Skeletal muscle tissue (tissue), 3 donors: ENCODE measurements at regions not wholly inside any gene's neighbourhood (a gene's known extent, or its start where the extent isn't known, plus 50 kb on each side); places are given as distances from the start of the nearest gene placed in this dataset.

Experiments
- H3K27ac ChIP-seq: one replicate; pipeline ENCODE4 v1.7.0; 2013; ENCODE audit warnings: mild to moderate bottlenecking, low read depth, low read length, inconsistent platforms
- H3K27me3 ChIP-seq, 3 donors: one replicate each; pipeline ENCODE4 v1.7.0; 2013; ENCODE audit warnings: low read length in 3 of 3; ENCODE audit not compliant: control insufficient read depth in 3 of 3, insufficient read depth in 3 of 3
- H3K36me3 ChIP-seq, 3 donors: one replicate each; pipeline ENCODE4 v1.7.0; 2013; ENCODE audit warnings: low read length in 3 of 3; ENCODE audit not compliant: control insufficient read depth in 3 of 3, insufficient read depth in 3 of 3
- H3K4me1 ChIP-seq, 3 donors: one replicate each; pipeline ENCODE4 v1.7.0; 2013; ENCODE audit warnings: low read length in 3 of 3, mild to moderate bottlenecking in 3 of 3; ENCODE audit not compliant: control insufficient read depth in 3 of 3, insufficient read depth in 3 of 3
- H3K4me3 ChIP-seq, 3 donors: one replicate each; pipeline ENCODE4 v1.7.0; 2013; ENCODE audit warnings: low read length in 3 of 3
- H3K9ac ChIP-seq, 3 donors: one replicate each; pipeline ENCODE4 v1.7.0; 2013; ENCODE audit warnings: low read length in 3 of 3, mild to moderate bottlenecking in 3 of 3, moderate library complexity in 2 of 3, low read depth in 1 of 3
- H3K9me3 ChIP-seq, 3 donors: one replicate each; pipeline ENCODE4 v1.7.0; 2013; ENCODE audit warnings: low read length in 3 of 3; ENCODE audit not compliant: control insufficient read depth in 3 of 3
- donor health status: Osteomylitis.

DNA sequence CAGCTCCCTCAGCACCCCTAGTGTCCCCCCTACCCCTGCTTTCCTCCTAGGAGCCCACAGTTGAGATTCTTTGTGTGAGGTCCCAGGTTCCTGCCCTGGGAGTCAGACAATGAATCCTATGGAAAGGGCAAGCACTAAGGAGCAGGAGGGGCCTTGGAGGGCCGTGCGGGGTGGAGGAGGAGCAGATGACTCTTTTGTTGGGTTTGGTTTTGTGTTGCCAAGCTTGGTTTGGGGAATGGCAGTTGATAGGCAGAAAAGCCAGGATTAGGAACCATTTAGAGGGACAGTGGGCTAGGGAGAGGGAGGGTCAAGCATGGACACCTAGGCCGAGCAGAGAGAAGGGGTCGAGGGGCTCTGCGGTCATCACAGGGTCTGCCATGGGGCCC, 61.6 kb upstream of the SPTLC1 start:
- Histone ChIP-seq H3K27ac (no peak overlapping the region), H3K4me1 (no peaks in the 10 kb centered on the region), H3K36me3 (no peaks in the 10 kb centered on the region), H3K27me3 (peaks cover 0 to 3% (median 0%) of the 10 kb centered on the region in 3 donors), H3K4me3 (no peak overlapping the region), H3K9me3 (peaks cover 5 to 12% (median 6%) of the 10 kb centered on the region in 3 donors), H3K9ac (no peak overlapping the region)

DNA sequence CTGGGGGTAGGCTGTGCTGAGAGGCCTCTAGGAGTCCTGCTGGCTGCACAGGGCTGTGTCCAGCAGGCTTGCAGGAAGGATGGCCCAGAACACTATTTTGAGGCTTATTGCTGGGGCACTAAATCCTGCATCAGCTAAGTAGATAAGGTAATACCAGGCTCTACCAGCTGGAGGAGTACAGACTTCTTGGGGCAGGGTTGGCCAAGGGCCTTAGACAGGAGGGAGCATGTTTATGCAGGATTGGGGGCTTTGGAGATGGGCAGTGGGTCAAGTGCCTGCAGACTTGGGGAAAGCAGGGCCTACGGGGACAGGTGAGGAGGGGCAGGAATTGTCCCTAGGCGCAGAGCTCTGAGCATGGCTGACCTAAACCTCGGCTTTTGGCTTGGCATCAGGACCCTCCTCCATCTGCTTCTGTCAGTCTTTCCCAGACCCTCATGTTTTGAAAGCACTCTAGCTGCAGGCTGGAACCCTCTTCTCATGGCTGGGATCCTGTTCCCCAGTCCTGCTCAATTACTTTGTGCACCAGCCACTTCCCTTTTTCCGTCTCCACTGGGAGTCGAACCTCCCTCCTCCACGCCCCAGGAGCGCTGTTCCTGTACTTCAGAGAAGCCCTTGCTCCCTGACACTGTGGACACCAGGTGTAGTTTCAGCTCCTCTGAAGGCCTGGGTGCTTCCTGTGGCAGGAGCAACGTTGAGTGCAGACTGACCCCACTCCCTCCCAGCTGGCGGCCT, 61.0 kb upstream of the SPTLC1 start:
- H3K9me3 ChIP-seq = peaks cover 2 to 9% (median 5%) of the 10 kb centered on the region in 3 donors
- H3K4me1 ChIP-seq = no peaks in the 10 kb centered on the region
- no peak overlapping the region for H3K4me3 ChIP-seq
- H3K9ac ChIP-seq = no peak overlapping the region
- peaks cover 0 to 5% (median 0%) of the 10 kb centered on the region in 3 donors for H3K27me3 ChIP-seq
- no peaks in the 10 kb centered on the region for H3K36me3 ChIP-seq
- H3K27ac ChIP-seq = no peak overlapping the region

DNA sequence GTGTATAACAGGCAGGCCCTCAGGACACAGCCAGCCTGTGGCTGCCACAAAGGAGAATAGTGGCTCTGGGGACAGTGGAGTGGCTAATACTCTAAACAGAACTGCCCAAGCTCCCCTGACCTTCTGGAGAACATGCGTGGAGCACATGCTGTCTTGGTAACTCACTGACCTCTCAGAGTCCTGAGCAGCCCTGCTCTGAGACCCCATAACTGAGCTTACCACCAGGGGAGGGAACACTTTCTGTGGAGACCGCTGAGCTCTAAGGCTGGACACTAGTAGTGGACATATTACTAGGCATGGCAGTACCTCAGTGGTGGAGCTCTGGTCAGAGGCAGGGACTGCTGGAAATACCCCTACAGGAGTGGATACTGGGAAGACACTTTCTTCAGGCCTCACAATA, 60.2 kb upstream of the SPTLC1 start:
- Histone ChIP-seq H3K9ac (no peak overlapping the region), H3K27me3 (peaks cover 0 to 10% (median 0%) of the 10 kb centered on the region in 3 donors), H3K27ac (no peak overlapping the region), H3K9me3 (peaks cover 2 to 5% (median 5%) of the 10 kb centered on the region in 3 donors), H3K4me3 (no peak overlapping the region), H3K4me1 (no peaks in the 10 kb centered on the region), H3K36me3 (no peaks in the 10 kb centered on the region)

DNA sequence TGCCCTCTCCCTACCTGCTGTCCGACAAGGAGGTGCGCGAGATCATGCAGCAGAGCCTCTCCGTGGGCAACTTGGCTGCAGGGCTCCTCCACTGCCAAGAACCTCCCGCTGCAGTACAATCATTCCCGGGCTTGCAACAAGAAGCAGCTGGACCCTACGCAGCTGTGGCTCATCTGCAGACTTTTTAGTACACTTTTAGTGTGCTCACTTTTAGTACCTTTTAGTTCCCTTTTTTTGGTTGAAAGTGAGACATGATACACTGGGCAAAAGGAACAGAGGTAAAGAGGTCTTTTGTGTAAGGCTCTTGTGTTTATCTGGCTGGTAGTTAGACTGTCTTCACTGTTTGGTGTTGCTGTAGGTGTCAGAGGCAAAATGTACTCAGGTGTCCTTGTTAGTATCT, 58.1 kb upstream of the SPTLC1 start:
- Histone ChIP-seq H3K9ac (no peak overlapping the region), H3K27me3 (peaks cover 0 to 10% (median 0%) of the 10 kb centered on the region in 3 donors), H3K36me3 (no peaks in the 10 kb centered on the region), H3K4me3 (no peak overlapping the region), H3K4me1 (no peaks in the 10 kb centered on the region), H3K27ac (no peak overlapping the region), H3K9me3 (peaks cover 2 to 5% (median 5%) of the 10 kb centered on the region in 3 donors)

DNA sequence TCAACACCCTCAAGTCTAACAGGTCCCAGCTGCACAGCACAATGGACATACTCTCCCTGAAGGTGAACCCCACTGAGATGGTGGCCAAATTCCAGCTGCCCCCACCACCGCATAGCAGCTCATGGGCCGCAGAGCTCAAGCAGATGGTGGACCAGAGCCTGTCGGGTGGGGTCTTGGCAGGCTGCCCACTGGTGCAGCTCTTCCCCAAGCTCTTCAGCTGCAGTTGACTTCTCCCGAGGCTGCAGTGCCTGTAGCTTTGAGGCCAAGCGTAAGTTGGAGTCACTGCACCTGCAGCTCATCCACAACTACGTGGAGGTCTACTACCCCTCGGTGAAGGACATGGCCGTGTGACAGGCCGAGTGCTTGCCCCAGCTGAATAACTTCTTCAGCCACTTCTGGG, 56.6 kb upstream of the SPTLC1 start:
- Histone ChIP-seq H3K9me3 (peaks cover 2 to 5% (median 5%) of the 10 kb centered on the region in 3 donors), H3K27ac (no peak overlapping the region), H3K4me3 (no peak overlapping the region), H3K4me1 (no peaks in the 10 kb centered on the region), H3K36me3 (no peaks in the 10 kb centered on the region), H3K27me3 (peaks cover 0 to 10% (median 0%) of the 10 kb centered on the region in 3 donors), H3K9ac (no peak overlapping the region)

DNA sequence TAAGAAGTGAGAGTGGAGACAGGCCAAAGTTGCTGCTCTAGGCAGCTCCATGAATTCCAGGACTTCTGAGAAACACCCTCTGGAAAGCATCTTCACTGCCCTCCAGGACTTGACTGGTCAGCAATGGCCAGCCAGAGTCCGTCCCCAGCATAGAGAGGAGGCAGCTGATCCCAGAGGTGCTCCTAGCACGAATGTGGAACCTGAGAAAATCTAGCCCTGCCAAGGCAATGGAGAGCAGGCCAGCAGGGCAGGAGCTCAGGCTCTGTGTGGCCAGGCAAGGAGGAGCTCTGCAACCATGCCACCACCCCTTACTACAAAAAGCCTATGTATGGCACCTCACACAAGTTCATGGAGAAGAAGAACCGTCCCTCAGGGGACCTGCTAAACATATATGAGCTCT, 56.1 kb upstream of the SPTLC1 start:
- peaks cover 2 to 5% (median 5%) of the 10 kb centered on the region in 3 donors for H3K9me3 ChIP-seq
- no peak overlapping the region for H3K9ac ChIP-seq
- H3K4me1 ChIP-seq = no peaks in the 10 kb centered on the region
- H3K36me3 ChIP-seq = no peaks in the 10 kb centered on the region
- no peak overlapping the region for H3K4me3 ChIP-seq
- no peak overlapping the region for H3K27ac ChIP-seq
- H3K27me3 ChIP-seq = peaks cover 0 to 10% (median 0%) of the 10 kb centered on the region in 3 donors

DNA sequence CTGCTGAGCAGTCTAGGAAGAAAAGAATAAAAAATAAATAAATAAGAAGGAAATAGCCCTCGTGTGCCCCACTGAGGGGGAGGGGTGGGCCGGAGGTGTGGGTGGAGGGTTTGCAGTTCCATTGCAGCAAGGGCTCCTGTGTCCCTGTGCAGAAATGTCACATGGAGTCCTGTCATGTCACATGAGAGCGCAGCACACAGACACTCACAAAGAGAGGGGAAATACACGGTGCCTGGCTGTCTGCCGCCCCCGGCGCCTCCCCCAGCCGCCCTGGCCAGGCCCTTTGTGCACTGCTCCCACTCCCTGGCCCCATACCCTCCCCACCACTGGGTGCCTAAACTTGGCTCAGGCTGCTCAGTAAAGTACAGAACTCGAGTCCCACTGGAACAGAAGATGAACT, 55.6 kb upstream of the SPTLC1 start:
- Histone ChIP-seq H3K4me1 (no peaks in the 10 kb centered on the region), H3K27me3 (peaks cover 0 to 10% (median 0%) of the 10 kb centered on the region in 3 donors), H3K36me3 (no peaks in the 10 kb centered on the region), H3K9ac (no peak overlapping the region), H3K9me3 (peaks cover 2 to 5% (median 5%) of the 10 kb centered on the region in 3 donors), H3K4me3 (no peak overlapping the region), H3K27ac (no peak overlapping the region)

DNA sequence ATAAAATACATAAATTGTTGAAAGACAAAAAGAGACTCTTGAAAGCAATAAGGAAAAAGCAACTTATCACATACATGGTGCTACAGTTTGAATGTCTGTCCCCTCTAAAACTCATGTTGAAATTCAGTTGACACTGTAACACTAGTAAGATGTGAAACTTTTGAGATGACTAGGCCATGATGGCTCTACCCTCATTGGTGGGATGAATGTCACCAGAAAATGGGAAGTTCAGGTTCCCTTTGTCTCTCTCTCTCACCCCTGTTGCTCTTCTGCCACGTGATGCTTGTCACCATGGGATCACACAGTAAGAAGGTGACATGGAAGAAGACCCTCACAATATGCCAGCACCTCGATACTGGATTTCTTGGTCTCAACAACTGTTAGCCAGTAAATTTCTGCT, 50.3 kb upstream of the SPTLC1 start:
- H3K36me3 ChIP-seq = no peaks in the 10 kb centered on the region
- no peak overlapping the region for H3K9ac ChIP-seq
- H3K4me3 ChIP-seq = no peak overlapping the region
- H3K27me3 ChIP-seq = peaks cover 0 to 2% (median 0%) of the 10 kb centered on the region in 3 donors
- H3K27ac ChIP-seq = no peak overlapping the region
- H3K9me3 ChIP-seq = peaks cover 0 to 3% (median 0%) of the 10 kb centered on the region in 3 donors
- no peaks in the 10 kb centered on the region for H3K4me1 ChIP-seq
